ENCODE measurements at regions not wholly inside any gene's neighbourhood (a gene's known extent, or its start where the extent isn't known, plus 50 kb on each side); places are given as distances from the start of the nearest gene placed in this dataset.

DNA sequence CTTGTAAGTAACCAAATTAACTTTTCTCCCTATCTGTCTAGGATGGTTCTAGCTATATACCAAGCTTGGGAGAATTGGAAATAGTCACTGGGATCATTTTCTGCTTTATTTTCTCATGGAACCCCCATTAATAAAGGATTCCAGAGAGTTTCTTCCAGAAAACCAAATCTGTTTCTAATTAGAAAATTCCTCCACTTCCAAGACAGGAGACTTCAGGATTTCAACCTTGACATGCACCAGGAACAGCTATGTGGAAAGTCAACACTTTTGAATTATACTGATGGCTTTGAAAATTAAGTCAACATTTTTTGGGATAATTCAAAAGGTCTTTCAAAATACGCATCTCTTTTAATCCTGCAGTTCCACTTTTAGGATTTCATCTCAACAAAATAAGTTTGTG is 138.3 kb downstream of the MEX3B start:
- no peak overlapping the region for H3K4me2 ChIP-seq (ENCODE audit: insufficient read depth, low read length)
- H3K9ac ChIP-seq (replicated peaks; ENCODE audit: extremely low read depth, insufficient read depth, low read length), result no peak overlapping the region
- H3K4me3 ChIP-seq (replicated peaks in 1 of 3; ENCODE audit: insufficient read depth in 1 of 3, low read depth in 1 of 3, low read length in 3 of 3), result no peak overlapping the region
- no peak overlapping the region for H2AFZ ChIP-seq (ENCODE audit: low read depth, low read length)
- no peak for DNase-seq (ENCODE audit: low read depth, low spot score)
- no TSS peak for BruUV-seq (replicated peaks)
- dilution Hi-C loops (cut with MboI; ENCODE audit: extremely low pct_ligation_motif_present, low sequenced_read_pairs), result no loop called here
- intact Hi-C loops (cut with micrococcal nuclease), result no loop called here
- no peaks in the 10 kb centered on the region for H3K36me3 ChIP-seq (ENCODE audit: control insufficient read depth in 2 of 2, extremely low read depth in 1 of 2, insufficient read depth in 2 of 2, low read length in 2 of 2)
- H3K4me1 ChIP-seq (ENCODE audit: control insufficient read depth, extremely low read depth, insufficient read depth, low read length), result no peaks in the 10 kb centered on the region
- no peaks in the 10 kb centered on the region for H4K20me1 ChIP-seq (replicated peaks; ENCODE audit: control insufficient read depth, extremely low read depth, insufficient read depth, low read length)
- ChIA-PET POLR2A (no interaction called here), CTCF (no interaction called here)
- TF ChIP-seq EZH2 (IDR thresholded peaks at IDR 0.05; ENCODE audit: borderline replicate concordance, low read depth, low read length, severe bottlenecking), result no peak
- TF ChIP-seq POLR2AphosphoS5 (IDR thresholded peaks at IDR 0.05; ENCODE audit: insufficient read depth, low read depth, low read length), result no peak
- TF ChIP-seq JUN (IDR thresholded peaks at IDR 0.05; ENCODE audit: borderline replicate concordance, insufficient read depth, insufficient read length, low read depth), result no peak
- no peak for TF ChIP-seq GATA2 (IDR thresholded peaks at IDR 0.05; ENCODE audit: insufficient read depth, insufficient read length, low read depth, low read length)
- no peaks in the 10 kb centered on the region for H3K27me3 ChIP-seq (ENCODE audit: control insufficient read depth in 2 of 2, insufficient read depth in 2 of 2, low read length in 2 of 2)
- no peak for FAIRE-seq
- H3K27ac ChIP-seq (ENCODE audit: insufficient read depth, low read depth, low read length), result no peak overlapping the region
- H3K9me1 ChIP-seq (replicated peaks; ENCODE audit: control insufficient read depth, extremely low read depth, insufficient read depth, low read length), result no peaks in the 10 kb centered on the region
- H3K79me2 ChIP-seq (ENCODE audit: control insufficient read depth, insufficient read depth, low read length), result no peaks in the 10 kb centered on the region
- no peaks in the 10 kb centered on the region for H3K9me3 ChIP-seq (replicated peaks; ENCODE audit: control insufficient read depth, insufficient read depth, low read length)

- H4K20me1 ChIP-seq (replicated peaks; ENCODE audit: control insufficient read depth, extremely low read depth, insufficient read depth, low read length), result no peaks in the 10 kb centered on the region
- H3K27ac ChIP-seq (ENCODE audit: insufficient read depth, low read depth, low read length), result no peak overlapping the region
- no peaks in the 10 kb centered on the region for H3K36me3 ChIP-seq (ENCODE audit: control insufficient read depth in 2 of 2, extremely low read depth in 1 of 2, insufficient read depth in 2 of 2, low read length in 2 of 2)
- no peaks in the 10 kb centered on the region for H3K4me1 ChIP-seq (ENCODE audit: control insufficient read depth, extremely low read depth, insufficient read depth, low read length)
- no peak overlapping the region for H3K4me3 ChIP-seq (replicated peaks in 1 of 3; ENCODE audit: insufficient read depth in 1 of 3, low read depth in 1 of 3, low read length in 3 of 3)
- dilution Hi-C loops (cut with MboI; ENCODE audit: extremely low pct_ligation_motif_present, low sequenced_read_pairs) (no loop called here), intact Hi-C loops (cut with micrococcal nuclease) (no loop called here)
- H3K27me3 ChIP-seq (ENCODE audit: control insufficient read depth in 2 of 2, insufficient read depth in 2 of 2, low read length in 2 of 2), result no peaks in the 10 kb centered on the region
- POLR2A ChIA-PET, result no interaction called here
- no TSS peak for BruUV-seq (replicated peaks)
- no peak overlapping the region for H2AFZ ChIP-seq (ENCODE audit: low read depth, low read length)
- no peaks in the 10 kb centered on the region for H3K9me3 ChIP-seq (replicated peaks; ENCODE audit: control insufficient read depth, insufficient read depth, low read length)
- no peaks in the 10 kb centered on the region for H3K9me1 ChIP-seq (replicated peaks; ENCODE audit: control insufficient read depth, extremely low read depth, insufficient read depth, low read length)
- H3K9ac ChIP-seq (replicated peaks; ENCODE audit: extremely low read depth, insufficient read depth, low read length), result no peak overlapping the region
- DNase-seq (ENCODE audit: low read depth, low spot score) (no peak), FAIRE-seq (no peak)
- H3K79me2 ChIP-seq (ENCODE audit: control insufficient read depth, insufficient read depth, low read length), result no peaks in the 10 kb centered on the region
- CTCF ChIA-PET, result no interaction called here
- TF ChIP-seq EZH2 (IDR thresholded peaks at IDR 0.05; ENCODE audit: borderline replicate concordance, low read depth, low read length, severe bottlenecking), result no peak
- TF ChIP-seq FOS (IDR thresholded peaks at IDR 0.05; ENCODE audit: borderline replicate concordance, insufficient read depth, low read length), result no peak
- no peak for TF ChIP-seq POLR2A (IDR thresholded peaks at IDR 0.05; ENCODE audit: low read depth, low read length)
- no peak for TF ChIP-seq MYC (IDR thresholded peaks at IDR 0.05; ENCODE audit: low read depth, low read length)
- TF ChIP-seq, protein P1, sequence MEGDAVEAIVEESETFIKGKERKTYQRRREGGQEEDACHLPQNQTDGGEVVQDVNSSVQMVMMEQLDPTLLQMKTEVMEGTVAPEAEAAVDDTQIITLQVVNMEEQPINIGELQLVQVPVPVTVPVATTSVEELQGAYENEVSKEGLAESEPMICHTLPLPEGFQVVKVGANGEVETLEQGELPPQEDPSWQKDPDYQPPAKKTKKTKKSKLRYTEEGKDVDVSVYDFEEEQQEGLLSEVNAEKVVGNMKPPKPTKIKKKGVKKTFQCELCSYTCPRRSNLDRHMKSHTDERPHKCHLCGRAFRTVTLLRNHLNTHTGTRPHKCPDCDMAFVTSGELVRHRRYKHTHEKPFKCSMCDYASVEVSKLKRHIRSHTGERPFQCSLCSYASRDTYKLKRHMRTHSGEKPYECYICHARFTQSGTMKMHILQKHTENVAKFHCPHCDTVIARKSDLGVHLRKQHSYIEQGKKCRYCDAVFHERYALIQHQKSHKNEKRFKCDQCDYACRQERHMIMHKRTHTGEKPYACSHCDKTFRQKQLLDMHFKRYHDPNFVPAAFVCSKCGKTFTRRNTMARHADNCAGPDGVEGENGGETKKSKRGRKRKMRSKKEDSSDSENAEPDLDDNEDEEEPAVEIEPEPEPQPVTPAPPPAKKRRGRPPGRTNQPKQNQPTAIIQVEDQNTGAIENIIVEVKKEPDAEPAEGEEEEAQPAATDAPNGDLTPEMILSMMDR (IDR thresholded peaks at IDR 0.05; ENCODE audit: extremely low read depth in 1 of 2, insufficient read depth in 1 of 2, low read depth in 1 of 2, low read length in 2 of 2), result no peak
- TF ChIP-seq POLR2AphosphoS5 (IDR thresholded peaks at IDR 0.05; ENCODE audit: insufficient read depth, low read depth, low read length), result no peak
- TF ChIP-seq GATA2 (IDR thresholded peaks at IDR 0.05; ENCODE audit: insufficient read depth, insufficient read length, low read depth, low read length), result no peak
- TF ChIP-seq, protein P2, sequence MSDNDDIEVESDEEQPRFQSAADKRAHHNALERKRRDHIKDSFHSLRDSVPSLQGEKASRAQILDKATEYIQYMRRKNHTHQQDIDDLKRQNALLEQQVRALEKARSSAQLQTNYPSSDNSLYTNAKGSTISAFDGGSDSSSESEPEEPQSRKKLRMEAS (IDR thresholded peaks at IDR 0.05; ENCODE audit: insufficient read depth, insufficient read length), result no peak
- TF ChIP-seq JUN (IDR thresholded peaks at IDR 0.05; ENCODE audit: borderline replicate concordance, insufficient read depth, insufficient read length, low read depth), result no peak
- H3K4me2 ChIP-seq (ENCODE audit: insufficient read depth, low read length), result no peak overlapping the region
These were observed 139.9 kb downstream of the MEX3B start for GRCh38 chr15:81905889-81906288.
